ENCODE measurements at regions not wholly inside any gene's neighbourhood (a gene's known extent, or its start where the extent isn't known, plus 50 kb on each side); places are given as distances from the start of the nearest gene placed in this dataset.

DNA sequence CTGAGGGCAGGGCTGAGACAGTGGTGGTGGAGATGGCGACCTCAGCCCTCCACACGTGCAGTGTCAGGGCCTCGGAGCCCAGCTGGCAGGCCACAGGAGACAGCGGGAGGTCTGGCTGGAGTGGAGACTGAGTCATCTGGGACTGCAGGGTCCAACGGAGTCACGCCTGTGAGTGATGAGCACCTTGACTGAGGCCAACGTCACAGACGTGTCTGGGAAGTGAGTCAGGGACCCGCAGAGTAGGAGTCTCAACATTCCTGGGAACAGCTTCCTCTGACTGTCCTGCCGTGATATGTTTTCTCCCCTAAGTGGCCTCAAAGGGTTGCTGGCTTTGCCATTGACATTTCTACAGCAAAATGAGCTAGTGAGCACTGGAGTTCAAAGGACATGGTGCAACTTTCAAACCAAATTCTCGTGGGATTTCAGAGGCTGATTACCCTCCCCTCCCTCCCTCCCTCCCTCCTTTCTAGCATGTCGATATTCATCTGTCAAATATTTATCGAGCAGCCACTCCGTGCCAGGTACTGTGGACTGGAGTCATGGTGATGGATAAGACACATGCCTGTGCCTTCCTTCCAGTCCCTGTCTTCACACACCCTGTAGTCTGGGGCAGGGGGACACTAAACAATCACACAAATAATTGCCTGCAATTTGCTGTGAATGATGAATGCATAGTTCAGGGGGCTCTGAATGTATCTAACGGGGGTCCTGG is 53.3 kb upstream of the AMOTL2 start:
- peak; percentile 93 for DNase-seq

DNA sequence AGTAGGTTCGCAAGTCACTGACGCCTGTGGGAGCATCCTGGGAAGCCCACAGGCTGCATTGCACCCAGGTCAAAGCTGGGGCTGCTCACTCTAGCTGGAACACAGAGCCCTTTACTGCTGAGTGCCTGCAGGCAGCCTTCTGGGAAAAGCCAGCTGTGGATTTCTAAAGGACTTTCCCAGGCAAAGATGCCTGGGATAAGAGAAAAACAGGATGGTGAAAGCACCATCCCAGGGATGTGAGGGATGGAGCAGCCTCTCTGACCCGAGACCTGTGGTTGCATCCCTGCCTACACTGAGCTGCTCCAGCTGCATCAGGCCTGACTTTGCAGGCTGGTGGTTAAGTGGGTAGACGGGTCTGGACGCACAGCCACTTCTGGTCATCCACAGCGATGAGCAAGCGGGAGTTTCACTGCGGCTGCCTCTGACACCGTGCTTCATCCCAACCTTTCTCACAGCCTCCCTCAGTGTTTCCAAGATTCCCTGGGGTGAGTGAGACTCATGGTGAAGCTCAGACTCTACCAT is 52.5 kb upstream of the AMOTL2 start:
- no peak for DNase-seq

DNA sequence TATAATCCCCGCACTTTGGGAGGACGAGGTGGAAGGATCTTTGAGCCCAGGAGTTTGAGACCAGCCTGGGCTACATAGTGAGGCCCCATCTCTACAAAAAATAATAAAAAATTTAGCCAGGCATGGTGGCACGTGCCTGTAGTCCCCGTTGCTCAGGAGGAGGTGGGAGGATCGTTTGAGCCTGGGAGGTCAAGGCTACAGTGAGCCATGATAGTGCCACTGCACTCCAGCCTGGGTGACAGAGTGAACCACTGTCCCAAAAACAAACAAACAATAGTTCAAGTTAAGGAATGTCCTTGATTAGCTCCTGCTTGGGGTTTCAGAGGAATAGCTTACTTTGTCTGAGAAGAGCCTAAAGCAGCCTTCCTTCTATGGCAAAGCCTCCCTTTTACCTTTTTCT is 51.7 kb upstream of the AMOTL2 start:
- DNase-seq = no peak
